Activated CD4-positive, alpha-beta T cell treated with anti-CD3 and anti-CD28 coated beads, Interleukin-2, amount 10 ng/mL, durations not matched to agents 7 days and 5 days (primary cell): ENCODE measurements at regions not wholly inside any gene's neighbourhood (a gene's known extent, or its start where the extent isn't known, plus 50 kb on each side); places are given as distances from the start of the nearest gene placed in this dataset.
"Not testable (repeated sequence)": the region's sequence is repeated elsewhere in the genome, so short reads cannot be mapped to it uniquely, and the experiment has no call there.

Experiments
- CTCF ChIA-PET: fragments of 350-600 bp; sonication (Branson Sonifier 250); formaldehyde crosslinking; loops from one replicate; lab custom pipeline; 2021; ENCODE audit warnings: antibody characterized with exemption; lab: Charles Lee
- POLR2A ChIA-PET: fragments of 350-600 bp; sonication (Branson Sonifier 250); formaldehyde crosslinking; loops from one replicate; lab custom pipeline; 2021; ENCODE audit warnings: antibody characterized with exemption; lab: Charles Lee
- DNase-seq: peaks from one replicate; pipeline ENCODE4 v3.0.0-alpha.2; 2020
- H3K27ac Mint-ChIP-seq: one replicate; pipeline ENCODE4 v1.8.0; 2021; ENCODE audit warnings: mild to moderate bottlenecking, moderate library complexity, mixed read lengths
- H3K27me3 Mint-ChIP-seq: one replicate; pipeline ENCODE4 v1.8.0; 2021; ENCODE audit warnings: mixed read lengths
- H3K36me3 Mint-ChIP-seq: one replicate; pipeline ENCODE4 v1.8.0; 2021; ENCODE audit warnings: low read depth, mixed read lengths
- H3K4me1 Mint-ChIP-seq: one replicate; pipeline ENCODE4 v1.8.0; 2021; ENCODE audit warnings: mixed read lengths
- H3K4me3 Mint-ChIP-seq: one replicate; pipeline ENCODE4 v1.8.0; 2021; ENCODE audit warnings: mild to moderate bottlenecking, moderate library complexity, mixed read lengths
- H3K9me3 Mint-ChIP-seq: one replicate; pipeline ENCODE4 v1.8.0; 2021; ENCODE audit warnings: mixed read lengths

GRCh38 chr11:100409267-100409666, 277.8 kb upstream of the ARHGAP42 start:
- H3K27ac Mint-ChIP-seq, H3K27me3 Mint-ChIP-seq, H3K36me3 Mint-ChIP-seq, CTCF ChIA-PET, H3K4me3 Mint-ChIP-seq, POLR2A ChIA-PET, H3K4me1 Mint-ChIP-seq, H3K9me3 Mint-ChIP-seq, DNase-seq: not testable (repeated sequence)

GRCh38 chr11:100419518-100419917, 267.6 kb upstream of the ARHGAP42 start:
- POLR2A ChIA-PET, result no interaction called here
- Mint-ChIP-seq H3K27ac (no peak overlapping the region), H3K27me3 (no peaks in the 10 kb centered on the region), H3K4me1 (no peaks in the 10 kb centered on the region), H3K36me3 (no peaks in the 10 kb centered on the region), H3K4me3 (no peak overlapping the region), H3K9me3 (peaks cover 13% of the 10 kb centered on the region)
- no peak for DNase-seq
- CTCF ChIA-PET, result no interaction called here

- no peak overlapping the region for H3K27ac Mint-ChIP-seq
- POLR2A ChIA-PET, result no interaction called here
- no peaks in the 10 kb centered on the region for H3K4me1 Mint-ChIP-seq
- no peak overlapping the region for H3K4me3 Mint-ChIP-seq
- CTCF ChIA-PET, result interaction anchor here (0.8 kb wide), 1 partner anchor 11 kb away, joined by 3 read pairs; no protein-coding TSS in a partner anchor
- no peaks in the 10 kb centered on the region for H3K36me3 Mint-ChIP-seq
- DNase-seq, result no peak
- peaks cover 5% of the 10 kb centered on the region for H3K9me3 Mint-ChIP-seq
- no peaks in the 10 kb centered on the region for H3K27me3 Mint-ChIP-seq
Observed at GRCh38 chr11:100434821-100435641, 252.1 kb upstream of the ARHGAP42 start.

- Mint-ChIP-seq H3K4me3 (no peak overlapping the region), H3K27ac (no peak overlapping the region), H3K27me3 (no peaks in the 10 kb centered on the region), H3K36me3 (no peaks in the 10 kb centered on the region), H3K4me1 (no peaks in the 10 kb centered on the region), H3K9me3 (peaks cover 4% of the 10 kb centered on the region)
- ChIA-PET POLR2A (no interaction called here), CTCF (interaction anchor here (0.5 kb wide), 1 partner anchor 638 kb away, joined by 3 read pairs; no protein-coding TSS in a partner anchor)
- no peak for DNase-seq
Observed at GRCh38 chr11:100438376-100438775, 248.7 kb upstream of the ARHGAP42 start.

GRCh38 chr11:100441086-100441485, 246.0 kb upstream of the ARHGAP42 start:
- POLR2A ChIA-PET, result no interaction called here
- H3K27ac Mint-ChIP-seq, result no peak overlapping the region
- H3K4me1 Mint-ChIP-seq, result no peaks in the 10 kb centered on the region
- no peaks in the 10 kb centered on the region for H3K27me3 Mint-ChIP-seq
- CTCF ChIA-PET, result no interaction called here
- H3K9me3 Mint-ChIP-seq, result no peaks in the 10 kb centered on the region
- H3K36me3 Mint-ChIP-seq, result no peaks in the 10 kb centered on the region
- no peak for DNase-seq
- no peak overlapping the region for H3K4me3 Mint-ChIP-seq

GRCh38 chr11:100442017-100442416, 245.1 kb upstream of the ARHGAP42 start:
- Mint-ChIP-seq H3K9me3 (no peaks in the 10 kb centered on the region), H3K4me3 (no peak overlapping the region), H3K27ac (no peak overlapping the region), H3K36me3 (no peaks in the 10 kb centered on the region), H3K27me3 (no peaks in the 10 kb centered on the region), H3K4me1 (no peaks in the 10 kb centered on the region)
- ChIA-PET POLR2A (no interaction called here), CTCF (no interaction called here)
- DNase-seq, result no peak

- no peaks in the 10 kb centered on the region for H3K27me3 Mint-ChIP-seq
- DNase-seq, result no peak
- POLR2A ChIA-PET, result no interaction called here
Observed at GRCh38 chr11:100445231-100445735, 241.8 kb upstream of the ARHGAP42 start.

GRCh38 chr11:100451801-100452460, 235.2 kb upstream of the ARHGAP42 start:
- H3K9me3 Mint-ChIP-seq, POLR2A ChIA-PET, H3K4me1 Mint-ChIP-seq, DNase-seq, H3K27ac Mint-ChIP-seq, H3K4me3 Mint-ChIP-seq, H3K36me3 Mint-ChIP-seq, CTCF ChIA-PET, H3K27me3 Mint-ChIP-seq: not testable (repeated sequence)

More at GRCh38 chr11:100445231-100445735, 241.8 kb upstream of the ARHGAP42 start:
- Mint-ChIP-seq H3K9me3 (peaks cover 5% of the 10 kb centered on the region), H3K36me3 (no peaks in the 10 kb centered on the region), H3K27ac (no peak overlapping the region), H3K4me3 (no peak overlapping the region), H3K4me1 (no peaks in the 10 kb centered on the region)
- CTCF ChIA-PET, result no interaction called here

GRCh38 chr11:100459811-100460210, 227.3 kb upstream of the ARHGAP42 start:
- ChIA-PET POLR2A (no interaction called here), CTCF (no interaction called here)
- no peak overlapping the region for H3K27ac Mint-ChIP-seq
- peaks cover 3% of the 10 kb centered on the region for H3K9me3 Mint-ChIP-seq
- no peaks in the 10 kb centered on the region for H3K36me3 Mint-ChIP-seq
- no peaks in the 10 kb centered on the region for H3K27me3 Mint-ChIP-seq
- no peaks in the 10 kb centered on the region for H3K4me1 Mint-ChIP-seq
- DNase-seq, result no peak
- no peak overlapping the region for H3K4me3 Mint-ChIP-seq

- Mint-ChIP-seq H3K27ac (no peak overlapping the region), H3K9me3 (peaks cover 3% of the 10 kb centered on the region), H3K4me1 (no peaks in the 10 kb centered on the region), H3K4me3 (no peak overlapping the region), H3K27me3 (no peaks in the 10 kb centered on the region), H3K36me3 (no peaks in the 10 kb centered on the region)
- CTCF ChIA-PET, result no interaction called here
- no peak for DNase-seq
- POLR2A ChIA-PET, result no interaction called here
Observed at GRCh38 chr11:100460426-100460825, 226.7 kb upstream of the ARHGAP42 start.

GRCh38 chr11:100467821-100468508, 219.1 kb upstream of the ARHGAP42 start:
- Mint-ChIP-seq H3K4me1 (no peaks in the 10 kb centered on the region), H3K27ac (no peak overlapping the region), H3K27me3 (no peaks in the 10 kb centered on the region), H3K4me3 (no peak overlapping the region), H3K36me3 (no peaks in the 10 kb centered on the region), H3K9me3 (peaks cover 8% of the 10 kb centered on the region)
- ChIA-PET CTCF (no interaction called here), POLR2A (no interaction called here)
- DNase-seq, result no peak

- H3K9me3 Mint-ChIP-seq, result peaks cover 8% of the 10 kb centered on the region
- no peak overlapping the region for H3K27ac Mint-ChIP-seq
- ChIA-PET POLR2A (no interaction called here), CTCF (no interaction called here)
- no peaks in the 10 kb centered on the region for H3K27me3 Mint-ChIP-seq
- DNase-seq, result no peak
- H3K36me3 Mint-ChIP-seq, result no peaks in the 10 kb centered on the region
- H3K4me1 Mint-ChIP-seq, result no peaks in the 10 kb centered on the region
- H3K4me3 Mint-ChIP-seq, result no peak overlapping the region
Observed at GRCh38 chr11:100469835-100470234, 217.3 kb upstream of the ARHGAP42 start.
